ENCODE measurements at regions not wholly inside any gene's neighbourhood (a gene's known extent, or its start where the extent isn't known, plus 50 kb on each side); places are given as distances from the start of the nearest gene placed in this dataset.
"Not testable (repeated sequence)": the region's sequence is repeated elsewhere in the genome, so short reads cannot be mapped to it uniquely, and the experiment has no call there.

DNA sequence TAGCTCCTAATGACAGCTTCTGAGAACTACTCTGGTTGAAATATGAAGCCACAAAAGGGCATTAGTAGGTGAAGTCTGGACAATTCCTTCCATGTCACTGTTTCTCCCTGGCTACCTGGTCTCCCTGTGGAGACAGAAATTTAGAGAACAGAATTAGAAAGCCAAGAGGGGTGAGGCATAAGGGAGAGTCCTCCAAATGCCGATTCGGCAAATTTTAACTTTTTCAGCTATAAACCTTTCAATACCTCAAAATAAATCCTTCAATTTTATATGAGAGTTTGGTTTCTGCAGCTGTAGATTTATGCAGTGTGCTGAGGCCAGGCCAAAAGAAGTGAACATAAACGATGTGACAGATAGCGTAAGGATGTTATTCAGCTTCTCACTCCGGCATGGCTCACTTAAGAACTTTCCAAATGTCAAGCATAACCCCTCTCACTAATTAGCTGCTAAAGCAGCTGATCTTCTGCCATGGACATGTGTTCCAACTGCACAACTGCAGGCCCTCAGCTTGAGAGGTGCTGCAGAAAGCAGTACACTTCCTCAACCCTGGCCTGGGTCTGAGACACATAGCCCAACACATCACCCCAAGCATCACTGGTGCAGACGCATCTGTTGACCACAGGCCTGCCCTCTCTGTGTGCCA lies 247.9 kb upstream of the SOX9 start:
- H3K9me3 ChIP-seq (ENCODE audit: control insufficient read depth in 2 of 2, insufficient read depth in 1 of 2, low read depth in 1 of 2, low read length in 1 of 2) = peaks cover 0 to 3% of the 10 kb centered on the region in 2 donors
- H3K4me3 ChIP-seq (ENCODE audit: low read depth in 1 of 3, low read length in 3 of 3) = no peak overlapping the region
- no peaks in the 10 kb centered on the region for H3K27me3 ChIP-seq (ENCODE audit: control insufficient read depth in 3 of 3, insufficient read depth in 3 of 3, low read length in 3 of 3)
- FAIRE-seq = no peak
- no peak for DNase-seq
- no peak overlapping the region for H3K27ac ChIP-seq (ENCODE audit: low read depth in 1 of 3, low read length in 2 of 3)
- no peaks in the 10 kb centered on the region for H3K4me1 ChIP-seq (ENCODE audit: control insufficient read depth in 3 of 3, insufficient read depth in 2 of 3, low read depth in 1 of 3, low read length in 2 of 3)
- 71 to 92% (median 84%) methylated on average over 6 of the region's 6 CpGs for WGBS, 3 donors
- no peaks in the 10 kb centered on the region for H3K36me3 ChIP-seq (ENCODE audit: control insufficient read depth in 3 of 3, insufficient read depth in 2 of 3, low read depth in 1 of 3, low read length in 3 of 3)

- not testable (repeated sequence) for H3K9me3 ChIP-seq (ENCODE audit: control insufficient read depth in 2 of 2, insufficient read depth in 1 of 2, low read depth in 1 of 2, low read length in 1 of 2); DNase-seq
- WGBS, 3 donors = 72 to 74% (median 73%) methylated on average over 2 of the region's 2 CpGs
Measured at GRCh38 chr17:71874773-71875172, 246.0 kb upstream of the SOX9 start.

GRCh38 chr17:71878271-71878670 lies 242.5 kb upstream of the SOX9 start:
- no peak overlapping the region for H3K4me3 ChIP-seq (ENCODE audit: low read depth in 1 of 3, low read length in 3 of 3)
- no peak for DNase-seq
- FAIRE-seq = no peak
- no peak overlapping the region for H3K27ac ChIP-seq (ENCODE audit: low read depth in 1 of 3, low read length in 2 of 3)
- 47 to 56% (median 50%) methylated on average over 1 of the region's 1 CpG for WGBS, 3 donors
- no peaks in the 10 kb centered on the region for H3K27me3 ChIP-seq (ENCODE audit: control insufficient read depth in 3 of 3, insufficient read depth in 3 of 3, low read length in 3 of 3)
- H3K36me3 ChIP-seq (ENCODE audit: control insufficient read depth in 3 of 3, insufficient read depth in 2 of 3, low read depth in 1 of 3, low read length in 3 of 3) = no peaks in the 10 kb centered on the region
- peaks cover 0 to 5% of the 10 kb centered on the region in 2 donors for H3K9me3 ChIP-seq (ENCODE audit: control insufficient read depth in 2 of 2, insufficient read depth in 1 of 2, low read depth in 1 of 2, low read length in 1 of 2)
- H3K4me1 ChIP-seq (ENCODE audit: control insufficient read depth in 3 of 3, insufficient read depth in 2 of 3, low read depth in 1 of 3, low read length in 2 of 3) = no peaks in the 10 kb centered on the region

More at GRCh38 chr17:71874773-71875172, 246.0 kb upstream of the SOX9 start:
- not testable (repeated sequence) for H3K4me3 ChIP-seq (ENCODE audit: low read depth in 1 of 3, low read length in 3 of 3); FAIRE-seq; H3K27ac ChIP-seq (ENCODE audit: low read depth in 1 of 3, low read length in 2 of 3); H3K27me3 ChIP-seq (ENCODE audit: control insufficient read depth in 3 of 3, insufficient read depth in 3 of 3, low read length in 3 of 3); H3K36me3 ChIP-seq (ENCODE audit: control insufficient read depth in 3 of 3, insufficient read depth in 2 of 3, low read depth in 1 of 3, low read length in 3 of 3); H3K4me1 ChIP-seq (ENCODE audit: control insufficient read depth in 3 of 3, insufficient read depth in 2 of 3, low read depth in 1 of 3, low read length in 2 of 3)

DNA sequence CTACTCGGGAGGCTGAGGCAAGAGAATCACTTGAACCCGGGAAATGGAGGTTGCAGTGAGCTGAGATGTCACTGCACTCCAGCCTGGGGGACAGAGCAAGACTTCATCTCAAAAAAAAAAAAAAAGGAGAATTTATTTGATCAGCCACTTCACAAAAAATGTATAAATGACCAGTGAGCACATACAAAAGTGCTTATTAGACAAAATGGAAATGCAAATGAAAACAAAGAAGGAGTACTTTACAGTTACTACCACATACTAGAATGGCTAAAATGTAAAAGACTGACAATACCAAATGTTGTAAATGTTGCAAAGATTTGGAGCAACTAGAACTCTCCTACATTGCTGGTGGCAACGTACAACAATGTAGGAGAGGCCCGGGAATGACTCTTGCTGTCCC lies 241.8 kb upstream of the SOX9 start:
- no peaks in the 10 kb centered on the region for H3K27me3 ChIP-seq (ENCODE audit: control insufficient read depth in 3 of 3, insufficient read depth in 3 of 3, low read length in 3 of 3)
- H3K4me1 ChIP-seq (ENCODE audit: control insufficient read depth in 3 of 3, insufficient read depth in 2 of 3, low read depth in 1 of 3, low read length in 2 of 3) = no peaks in the 10 kb centered on the region
- H3K36me3 ChIP-seq (ENCODE audit: control insufficient read depth in 3 of 3, insufficient read depth in 2 of 3, low read depth in 1 of 3, low read length in 3 of 3) = no peaks in the 10 kb centered on the region
- 87 to 89% (median 87%) methylated on average over 4 of the region's 4 CpGs for WGBS, 3 donors
- peaks cover 0 to 2% of the 10 kb centered on the region in 2 donors for H3K9me3 ChIP-seq (ENCODE audit: control insufficient read depth in 2 of 2, insufficient read depth in 1 of 2, low read depth in 1 of 2, low read length in 1 of 2)
- FAIRE-seq (no peak), DNase-seq (no peak)
- H3K27ac ChIP-seq (ENCODE audit: low read depth in 1 of 3, low read length in 2 of 3) = no peak overlapping the region
- no peak overlapping the region for H3K4me3 ChIP-seq (ENCODE audit: low read depth in 1 of 3, low read length in 3 of 3)

GRCh38 chr17:71881041-71881440 lies 239.8 kb upstream of the SOX9 start:
- H3K27me3 ChIP-seq (ENCODE audit: control insufficient read depth in 3 of 3, insufficient read depth in 3 of 3, low read length in 3 of 3) = no peaks in the 10 kb centered on the region
- H3K4me3 ChIP-seq (ENCODE audit: low read depth in 1 of 3, low read length in 3 of 3) = no peak overlapping the region
- no peaks in the 10 kb centered on the region for H3K36me3 ChIP-seq (ENCODE audit: control insufficient read depth in 3 of 3, insufficient read depth in 2 of 3, low read depth in 1 of 3, low read length in 3 of 3)
- H3K27ac ChIP-seq (ENCODE audit: low read depth in 1 of 3, low read length in 2 of 3) = no peak overlapping the region
- DNase-seq = no peak
- 52 to 68% (median 65%) methylated on average over 3 of the region's 3 CpGs for WGBS, 3 donors
- H3K9me3 ChIP-seq (ENCODE audit: control insufficient read depth in 2 of 2, insufficient read depth in 1 of 2, low read depth in 1 of 2, low read length in 1 of 2) = peaks cover 0 to 2% of the 10 kb centered on the region in 2 donors
- no peak for FAIRE-seq
- H3K4me1 ChIP-seq (ENCODE audit: control insufficient read depth in 3 of 3, insufficient read depth in 2 of 3, low read depth in 1 of 3, low read length in 2 of 3) = no peaks in the 10 kb centered on the region

GRCh38 chr17:71881581-71881980 lies 239.2 kb upstream of the SOX9 start:
- H3K9me3 ChIP-seq (ENCODE audit: control insufficient read depth in 2 of 2, insufficient read depth in 1 of 2, low read depth in 1 of 2, low read length in 1 of 2) = peaks cover 0 to 2% of the 10 kb centered on the region in 2 donors
- FAIRE-seq (no peak), DNase-seq (no peak)
- 82 to 94% (median 83%) methylated on average over 2 of the region's 2 CpGs for WGBS, 3 donors
- H3K4me3 ChIP-seq (ENCODE audit: low read depth in 1 of 3, low read length in 3 of 3) = no peak overlapping the region
- no peaks in the 10 kb centered on the region for H3K4me1 ChIP-seq (ENCODE audit: control insufficient read depth in 3 of 3, insufficient read depth in 2 of 3, low read depth in 1 of 3, low read length in 2 of 3)
- H3K36me3 ChIP-seq (ENCODE audit: control insufficient read depth in 3 of 3, insufficient read depth in 2 of 3, low read depth in 1 of 3, low read length in 3 of 3) = no peaks in the 10 kb centered on the region
- no peaks in the 10 kb centered on the region for H3K27me3 ChIP-seq (ENCODE audit: control insufficient read depth in 3 of 3, insufficient read depth in 3 of 3, low read length in 3 of 3)
- H3K27ac ChIP-seq (ENCODE audit: low read depth in 1 of 3, low read length in 2 of 3) = no peak overlapping the region

GRCh38 chr17:71883258-71883657 lies 237.6 kb upstream of the SOX9 start:
- Histone ChIP-seq H3K4me1 (ENCODE audit: control insufficient read depth in 3 of 3, insufficient read depth in 2 of 3, low read depth in 1 of 3, low read length in 2 of 3) (no peaks in the 10 kb centered on the region), H3K9me3 (ENCODE audit: control insufficient read depth in 2 of 2, insufficient read depth in 1 of 2, low read depth in 1 of 2, low read length in 1 of 2) (peaks cover 0 to 2% of the 10 kb centered on the region in 2 donors), H3K27me3 (ENCODE audit: control insufficient read depth in 3 of 3, insufficient read depth in 3 of 3, low read length in 3 of 3) (no peaks in the 10 kb centered on the region), H3K4me3 (ENCODE audit: low read depth in 1 of 3, low read length in 3 of 3) (no peak overlapping the region), H3K36me3 (ENCODE audit: control insufficient read depth in 3 of 3, insufficient read depth in 2 of 3, low read depth in 1 of 3, low read length in 3 of 3) (no peaks in the 10 kb centered on the region), H3K27ac (ENCODE audit: low read depth in 1 of 3, low read length in 2 of 3) (no peak overlapping the region)
- 71 to 100% (median 95%) methylated on average over 2 of the region's 2 CpGs for WGBS, 3 donors
- no peak for DNase-seq
- no peak for FAIRE-seq

DNA sequence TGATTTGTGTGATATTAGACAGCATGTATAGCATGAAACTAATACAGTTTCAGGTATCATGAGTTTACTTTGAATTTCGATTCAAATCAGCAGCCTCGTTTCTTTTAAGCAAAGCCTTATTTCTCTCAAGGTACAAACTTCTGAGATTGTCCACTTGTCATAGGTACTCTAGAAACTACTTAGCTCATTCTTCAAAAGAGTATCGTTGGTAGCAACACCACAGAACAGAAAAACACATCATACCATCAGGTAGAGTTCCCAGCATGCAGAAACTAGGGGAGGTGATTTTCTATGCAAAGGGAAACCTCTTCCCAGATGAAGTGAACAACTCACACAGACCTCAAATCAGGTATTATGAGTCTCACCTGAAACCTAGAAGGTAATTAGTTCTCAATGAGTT lies 237.0 kb upstream of the SOX9 start:
- H3K4me3 ChIP-seq (ENCODE audit: low read depth in 1 of 3, low read length in 3 of 3) = no peak overlapping the region
- no peak for FAIRE-seq
- H3K27ac ChIP-seq (ENCODE audit: low read depth in 1 of 3, low read length in 2 of 3) = no peak overlapping the region
- no peaks in the 10 kb centered on the region for H3K4me1 ChIP-seq (ENCODE audit: control insufficient read depth in 3 of 3, insufficient read depth in 2 of 3, low read depth in 1 of 3, low read length in 2 of 3)
- H3K9me3 ChIP-seq (ENCODE audit: control insufficient read depth in 2 of 2, insufficient read depth in 1 of 2, low read depth in 1 of 2, low read length in 1 of 2) = peaks cover 0 to 2% of the 10 kb centered on the region in 2 donors
- no peaks in the 10 kb centered on the region for H3K27me3 ChIP-seq (ENCODE audit: control insufficient read depth in 3 of 3, insufficient read depth in 3 of 3, low read length in 3 of 3)
- H3K36me3 ChIP-seq (ENCODE audit: control insufficient read depth in 3 of 3, insufficient read depth in 2 of 3, low read depth in 1 of 3, low read length in 3 of 3) = no peaks in the 10 kb centered on the region
- no peak for DNase-seq
- WGBS, 3 donors = 83 to 86% (median 83%) methylated on average over 3 of the region's 3 CpGs

- no peaks in the 10 kb centered on the region for H3K4me1 ChIP-seq (ENCODE audit: control insufficient read depth in 3 of 3, insufficient read depth in 2 of 3, low read depth in 1 of 3, low read length in 2 of 3)
- FAIRE-seq = no peak
- H3K9me3 ChIP-seq (ENCODE audit: control insufficient read depth in 2 of 2, insufficient read depth in 1 of 2, low read depth in 1 of 2, low read length in 1 of 2) = peaks cover 0 to 2% of the 10 kb centered on the region in 2 donors
- H3K36me3 ChIP-seq (ENCODE audit: control insufficient read depth in 3 of 3, insufficient read depth in 2 of 3, low read depth in 1 of 3, low read length in 3 of 3) = no peaks in the 10 kb centered on the region
- no peaks in the 10 kb centered on the region for H3K27me3 ChIP-seq (ENCODE audit: control insufficient read depth in 3 of 3, insufficient read depth in 3 of 3, low read length in 3 of 3)
- H3K27ac ChIP-seq (ENCODE audit: low read depth in 1 of 3, low read length in 2 of 3) = no peak overlapping the region
- no peak overlapping the region for H3K4me3 ChIP-seq (ENCODE audit: low read depth in 1 of 3, low read length in 3 of 3)
- no peak for DNase-seq
Measured at GRCh38 chr17:71885662-71886061, 235.2 kb upstream of the SOX9 start.
